Colon (tissue), 2 donors: ENCODE measurements at regions not wholly inside any gene's neighbourhood (a gene's known extent, or its start where the extent isn't known, plus 50 kb on each side); places are given as distances from the start of the nearest gene placed in this dataset.

Source experiments
- FAIRE-seq: peaks from 2 replicates; lab custom pipeline; 2012; peaks lifted over from hg19 to GRCh38; lab: Jason Lieb, UNC
- donor health status: control.
- donor health status: control.

GRCh38 chr12:30151831-30152230 is 368.1 kb upstream of the TMTC1 start:
- FAIRE-seq, result no peak

GRCh38 chr12:30146561-30146960 is 362.8 kb upstream of the TMTC1 start:
- no peak for FAIRE-seq

- FAIRE-seq, result no peak
These were observed 361.9 kb upstream of the TMTC1 start for GRCh38 chr12:30145684-30146032.

GRCh38 chr12:30144777-30145683 is 361.3 kb upstream of the TMTC1 start:
- no peak for FAIRE-seq

GRCh38 chr12:30142301-30142700 is 358.6 kb upstream of the TMTC1 start:
- no peak for FAIRE-seq

- FAIRE-seq, result no peak
These were observed 354.7 kb upstream of the TMTC1 start for GRCh38 chr12:30138483-30138882.

GRCh38 chr12:30136696-30137095 is 353.0 kb upstream of the TMTC1 start:
- no peak for FAIRE-seq

- FAIRE-seq, result no peak
These were observed 352.0 kb upstream of the TMTC1 start for GRCh38 chr12:30135776-30136175.

GRCh38 chr12:30134229-30134628 is 350.5 kb upstream of the TMTC1 start:
- FAIRE-seq, result no peak

GRCh38 chr12:30126944-30127343 is 343.2 kb upstream of the TMTC1 start:
- no peak for FAIRE-seq

- no peak for FAIRE-seq
These were observed 336.8 kb upstream of the TMTC1 start for GRCh38 chr12:30120522-30120921.

GRCh38 chr12:30117483-30117882 is 333.7 kb upstream of the TMTC1 start:
- no peak for FAIRE-seq

- no peak for FAIRE-seq
These were observed 328.0 kb upstream of the TMTC1 start for GRCh38 chr12:30111719-30112118.

- FAIRE-seq, result no peak
These were observed 327.3 kb upstream of the TMTC1 start for GRCh38 chr12:30110958-30111586.

GRCh38 chr12:30110498-30110897 is 326.8 kb upstream of the TMTC1 start:
- no peak for FAIRE-seq

- FAIRE-seq, result no peak
These were observed 324.9 kb upstream of the TMTC1 start for GRCh38 chr12:30108666-30109065.

GRCh38 chr12:30106204-30106965 is 322.6 kb upstream of the TMTC1 start:
- FAIRE-seq, result no peak

- FAIRE-seq, result no peak
These were observed 321.8 kb upstream of the TMTC1 start for GRCh38 chr12:30105505-30105904.

GRCh38 chr12:30104971-30105370 is 321.2 kb upstream of the TMTC1 start:
- FAIRE-seq, result no peak

- no peak for FAIRE-seq
These were observed 317.0 kb upstream of the TMTC1 start for GRCh38 chr12:30100741-30101140.

GRCh38 chr12:30098677-30099076 is 314.9 kb upstream of the TMTC1 start:
- FAIRE-seq, result no peak

- FAIRE-seq, result no peak
These were observed 311.8 kb upstream of the TMTC1 start for GRCh38 chr12:30095511-30095910.
